ENCODE measurements at regions not wholly inside any gene's neighbourhood (a gene's known extent, or its start where the extent isn't known, plus 50 kb on each side); places are given as distances from the start of the nearest gene placed in this dataset.

GRCh38 chr3:84039099-84039498, 919.7 kb upstream of the CADM2 start:
- DNase-seq (ENCODE audit: low read depth in 2 of 2), result no peak

GRCh38 chr3:84042399-84043106, 916.2 kb upstream of the CADM2 start:
- DNase-seq (ENCODE audit: low read depth in 2 of 2), result no peak

GRCh38 chr3:84066915-84067314, 891.9 kb upstream of the CADM2 start:
- no peak for DNase-seq (ENCODE audit: low read depth in 2 of 2)

GRCh38 chr3:84073664-84074063, 885.1 kb upstream of the CADM2 start:
- no peak for DNase-seq (ENCODE audit: low read depth in 2 of 2)

DNA sequence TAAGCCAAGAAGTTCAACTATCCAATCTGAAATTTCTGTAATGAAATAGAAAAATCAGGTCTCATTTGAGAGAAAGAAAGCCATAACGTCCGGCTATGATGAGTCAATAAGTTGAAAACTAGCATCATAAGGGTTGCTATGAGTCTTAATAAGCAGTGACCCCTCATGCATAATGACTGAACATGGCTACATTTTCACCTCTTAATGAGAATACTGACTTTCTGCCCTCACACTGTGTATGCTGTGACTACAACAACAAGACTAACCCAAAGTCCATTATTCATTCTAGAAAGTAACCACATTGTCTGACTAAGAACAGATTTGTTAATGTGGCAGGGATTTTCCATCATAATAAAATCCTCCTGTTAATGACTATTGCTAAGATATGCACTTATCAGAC, 884.0 kb upstream of the CADM2 start:
- DNase-seq (ENCODE audit: low read depth in 2 of 2), result no peak

DNA sequence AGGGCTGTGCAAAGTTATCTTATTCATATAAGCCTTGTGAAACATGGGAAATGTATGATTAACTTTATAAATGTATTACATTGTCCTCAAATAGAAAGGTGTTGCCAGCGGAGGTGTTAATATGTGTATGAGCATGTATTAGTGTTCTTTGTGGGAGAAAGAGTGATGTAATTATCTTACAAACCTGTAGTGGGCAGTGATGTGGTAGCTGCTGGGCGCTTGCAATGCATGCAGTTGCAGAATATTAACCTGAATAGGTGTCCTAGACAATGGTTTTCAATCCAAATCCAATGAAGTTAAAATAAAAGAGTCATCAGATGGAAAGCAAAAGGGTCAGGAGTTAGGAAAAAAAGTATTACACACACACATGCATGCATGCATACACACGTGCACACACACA, 881.3 kb upstream of the CADM2 start:
- no peak for DNase-seq (ENCODE audit: low read depth in 2 of 2)

GRCh38 chr3:84082726-84083125, 876.1 kb upstream of the CADM2 start:
- DNase-seq (ENCODE audit: low read depth in 2 of 2), result no peak

- DNase-seq (ENCODE audit: low read depth in 2 of 2), result no peak
Observed at GRCh38 chr3:84092907-84093306, 865.9 kb upstream of the CADM2 start.

- no peak for DNase-seq (ENCODE audit: low read depth in 2 of 2)
Observed at GRCh38 chr3:84096188-84096587, 862.6 kb upstream of the CADM2 start.

- no peak for DNase-seq (ENCODE audit: low read depth in 2 of 2)
Observed at GRCh38 chr3:84100861-84101260, 857.9 kb upstream of the CADM2 start.

- no peak for DNase-seq (ENCODE audit: low read depth in 2 of 2)
Observed at GRCh38 chr3:84108442-84108971, 850.3 kb upstream of the CADM2 start.

GRCh38 chr3:84109911-84110310, 848.9 kb upstream of the CADM2 start:
- DNase-seq (ENCODE audit: low read depth in 2 of 2), result no peak

- DNase-seq (ENCODE audit: low read depth in 2 of 2), result no peak
Observed at GRCh38 chr3:84110787-84111186, 848.0 kb upstream of the CADM2 start.

- DNase-seq (ENCODE audit: low read depth in 2 of 2), result no peak
Observed at GRCh38 chr3:84125201-84125721, 833.5 kb upstream of the CADM2 start.

DNA sequence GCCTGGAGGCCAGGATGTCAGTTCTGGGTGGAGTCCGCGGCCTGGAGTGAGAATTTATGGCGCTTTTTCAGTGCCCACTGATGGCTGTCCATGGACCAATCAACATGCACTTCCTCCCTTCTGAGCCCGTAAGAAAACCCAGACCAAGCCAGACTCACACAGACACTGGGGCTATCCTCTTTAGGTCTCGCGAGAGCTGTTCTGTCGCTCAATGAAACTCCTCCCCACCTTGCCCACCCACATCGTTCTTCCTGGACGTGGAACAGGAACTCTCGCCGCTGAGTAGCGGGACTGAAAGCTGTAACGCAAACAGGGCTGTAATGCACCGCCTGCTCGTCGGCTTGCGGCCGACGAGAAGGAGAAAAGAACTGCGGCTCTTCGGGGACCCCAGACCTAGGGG, 833.0 kb upstream of the CADM2 start:
- no peak for DNase-seq (ENCODE audit: low read depth in 2 of 2)

DNA sequence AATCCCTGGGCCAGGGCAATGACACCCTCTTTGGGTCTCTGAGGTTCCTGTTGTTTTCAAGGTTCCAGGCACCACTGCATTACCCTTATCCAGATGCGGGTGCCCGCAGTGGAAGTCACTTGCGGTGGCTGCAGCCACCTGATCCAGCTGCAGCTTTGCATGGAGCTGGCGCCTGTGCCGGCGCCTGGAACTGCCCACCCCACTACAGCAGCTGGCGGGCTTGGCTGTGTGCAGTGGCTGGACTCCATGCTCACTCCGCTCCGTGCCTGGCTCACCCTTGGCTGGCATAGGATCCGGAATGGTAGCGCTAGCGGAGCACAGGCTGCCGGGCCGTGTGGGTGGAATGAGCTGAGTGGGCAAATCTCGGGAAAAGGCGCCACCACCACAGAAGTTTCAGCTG, 832.6 kb upstream of the CADM2 start:
- DNase-seq (ENCODE audit: low read depth in 2 of 2), result no peak

- DNase-seq (ENCODE audit: low read depth in 2 of 2), result no peak
Observed at GRCh38 chr3:84128024-84128423, 830.8 kb upstream of the CADM2 start.

GRCh38 chr3:84136425-84136824, 822.4 kb upstream of the CADM2 start:
- DNase-seq (ENCODE audit: low read depth in 2 of 2), result no peak

- DNase-seq (ENCODE audit: low read depth in 2 of 2), result no peak
Observed at GRCh38 chr3:84140631-84141030, 818.2 kb upstream of the CADM2 start.

DNA sequence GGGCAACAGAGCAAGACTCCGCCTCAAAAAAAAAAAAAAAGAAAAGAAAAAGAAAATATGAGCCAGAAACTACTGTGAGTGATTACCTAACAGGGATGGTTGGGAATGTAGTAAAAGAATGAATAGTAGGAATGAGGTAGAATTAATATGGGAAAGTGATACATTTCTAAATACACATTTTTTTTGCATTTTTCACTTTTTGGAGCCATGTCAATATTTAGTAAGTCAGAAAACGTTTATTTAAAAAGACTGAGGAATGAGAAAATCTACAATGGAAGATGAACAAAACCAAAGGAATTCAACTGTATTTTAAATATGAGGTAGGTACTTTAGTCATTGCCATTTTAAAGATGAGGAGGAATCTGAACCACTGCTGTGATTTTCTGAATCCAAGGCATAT, 817.2 kb upstream of the CADM2 start:
- no peak for DNase-seq (ENCODE audit: low read depth in 2 of 2)

DNA sequence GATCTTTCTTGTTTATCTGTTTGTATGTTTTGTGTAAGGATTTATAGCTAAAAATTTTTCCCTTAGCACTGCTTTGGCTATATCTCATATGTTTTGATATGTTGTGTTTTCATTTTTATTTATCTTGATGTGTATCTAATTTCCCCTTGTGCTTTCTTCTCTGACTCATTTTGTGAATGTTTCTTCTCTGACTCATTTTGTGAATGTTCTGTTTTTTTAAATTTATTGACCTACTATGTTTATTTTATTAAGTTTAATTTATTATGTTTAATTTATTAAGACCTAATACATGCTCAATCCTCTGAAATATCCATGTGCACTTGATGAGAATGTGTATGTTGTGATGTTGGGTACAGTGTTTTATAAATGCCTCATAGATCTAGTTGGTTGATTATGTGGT, 793.5 kb upstream of the CADM2 start:
- DNase-seq (ENCODE audit: low read depth in 2 of 2), result no peak

GRCh38 chr3:84175449-84175848, 783.3 kb upstream of the CADM2 start:
- DNase-seq (ENCODE audit: low read depth in 2 of 2), result no peak

DNA sequence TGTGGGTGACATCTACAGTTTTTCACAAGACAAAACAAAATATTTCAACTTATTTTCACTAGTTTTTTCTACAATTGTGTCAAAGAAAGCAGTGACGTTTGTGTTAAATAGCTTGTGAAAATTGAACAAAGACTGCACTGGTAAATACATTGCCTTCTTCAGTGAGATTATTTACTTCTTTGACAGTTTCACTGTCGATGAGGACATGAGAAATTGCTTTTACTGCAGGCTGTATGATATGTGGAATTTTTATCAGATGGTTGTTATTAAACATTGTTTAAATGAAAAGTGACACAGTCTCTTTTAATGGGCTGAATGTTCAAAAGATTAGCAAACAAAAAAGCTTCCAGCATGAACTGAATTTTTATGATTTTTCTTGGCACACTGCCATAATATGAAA, 773.9 kb upstream of the CADM2 start:
- DNase-seq (ENCODE audit: low read depth in 2 of 2), result no peak

- no peak for DNase-seq (ENCODE audit: low read depth in 2 of 2)
Observed at GRCh38 chr3:84194029-84194428, 764.8 kb upstream of the CADM2 start.
